DND-41 (cell line): ENCODE measurements at regions not wholly inside any gene's neighbourhood (a gene's known extent, or its start where the extent isn't known, plus 50 kb on each side); places are given as distances from the start of the nearest gene placed in this dataset.

ENCODE experiments used
- ATAC-seq: fragments of 200-7000 bp; cut with Tn5 transposase; 3 replicates; pipeline ENCODE4 v1.9.1; 2021; ENCODE audit warnings: low read depth; ENCODE audit not compliant: insufficient read depth
- DNase-seq: peaks from one replicate; pipeline ENCODE4 v3.0.0-alpha.2; 2020
- H2AFZ ChIP-seq: 2 replicates; pipeline ENCODE4 v1.6.0; 2012; ENCODE audit warnings: low read depth, low read length
- H3K27ac ChIP-seq: 2 replicates; pipeline ENCODE4 v1.5.1; 2012; ENCODE audit warnings: low read length, inconsistent platforms
- H3K27me3 ChIP-seq: fragments of 200-600 bp; sonication (generic); 2 replicates; pipeline ENCODE4 v1.6.0; 2012; ENCODE audit warnings: low read length, mild to moderate bottlenecking, inconsistent platforms; ENCODE audit not compliant: insufficient read depth, poor library complexity
- H3K36me3 ChIP-seq: 2 replicates; pipeline ENCODE4 v1.5.1; 2012; ENCODE audit warnings: low read length, inconsistent platforms; ENCODE audit not compliant: insufficient read depth
- H3K4me1 ChIP-seq: 2 replicates; pipeline ENCODE4 v1.5.1; 2012; ENCODE audit warnings: mild to moderate bottlenecking, low read length; ENCODE audit not compliant: insufficient read depth
- H3K4me2 ChIP-seq: 2 replicates; pipeline ENCODE4 v1.6.0; 2012; ENCODE audit warnings: mild to moderate bottlenecking, moderate library complexity, low read length, inconsistent platforms; ENCODE audit not compliant: insufficient read depth
- H3K4me3 ChIP-seq, 2 experiments: fragments of 200-600 bp in 1 of 2; shearing (Covaris generic) in 1 of 2; 2 replicates each; pipeline ENCODE4 v1.5.1; 2012 to 2016; ENCODE audit warnings: inconsistent platforms in 2 of 2, low read length in 2 of 2, mild to moderate bottlenecking in 2 of 2, low read depth in 1 of 2, moderate library complexity in 1 of 2
- H3K79me2 ChIP-seq: 2 replicates; pipeline ENCODE4 v1.6.0; 2012; ENCODE audit warnings: low read length, inconsistent platforms; ENCODE audit not compliant: insufficient read depth
- H3K9ac ChIP-seq: 2 replicates; pipeline ENCODE4 v1.6.0; 2012; ENCODE audit warnings: low read depth, mild to moderate bottlenecking, inconsistent platforms, low read length, moderate library complexity
- H3K9me3 ChIP-seq: 2 replicates; pipeline ENCODE4 v1.5.1; 2012; ENCODE audit warnings: low read length, moderate library complexity, mild to moderate bottlenecking, inconsistent platforms; ENCODE audit not compliant: insufficient read depth, severe bottlenecking
- H4K20me1 ChIP-seq: 2 replicates; pipeline ENCODE4 v1.6.0; 2012; ENCODE audit warnings: low read length; ENCODE audit not compliant: insufficient read depth
- EZH2 ChIP-seq: IDR thresholded peaks from 3 replicates; pipeline ENCODE4 v1.6.1; 2012; ENCODE audit warnings: borderline replicate concordance, low read depth, mild to moderate bottlenecking, moderate library complexity, low read length, inconsistent platforms; ENCODE audit not compliant: severe bottlenecking
- TF ChIP-seq, protein P1 (sequence below): IDR thresholded peaks from 2 replicates; pipeline ENCODE4 v1.5.1; 2012; ENCODE audit warnings: borderline replicate concordance, low read length, moderate library complexity, mild to moderate bottlenecking; ENCODE audit not compliant: poor library complexity, severe bottlenecking; ENCODE audit errors: extremely low read depth

- Histone ChIP-seq H3K4me1 (no peaks in the 10 kb centered on the region), H3K36me3 (no peaks in the 10 kb centered on the region), H3K27ac (no peak overlapping the region), H3K4me3 (no peak overlapping the region), H3K27me3 (no peaks in the 10 kb centered on the region), H3K79me2 (no peaks in the 10 kb centered on the region), H4K20me1 (no peaks in the 10 kb centered on the region), H3K9me3 (no peaks in the 10 kb centered on the region), H3K9ac (no peak overlapping the region), H3K4me2 (no peak overlapping the region), H2AFZ (no peak overlapping the region)
- DNase-seq (no peak), ATAC-seq (no peak)
- TF ChIP-seq, protein P1, sequence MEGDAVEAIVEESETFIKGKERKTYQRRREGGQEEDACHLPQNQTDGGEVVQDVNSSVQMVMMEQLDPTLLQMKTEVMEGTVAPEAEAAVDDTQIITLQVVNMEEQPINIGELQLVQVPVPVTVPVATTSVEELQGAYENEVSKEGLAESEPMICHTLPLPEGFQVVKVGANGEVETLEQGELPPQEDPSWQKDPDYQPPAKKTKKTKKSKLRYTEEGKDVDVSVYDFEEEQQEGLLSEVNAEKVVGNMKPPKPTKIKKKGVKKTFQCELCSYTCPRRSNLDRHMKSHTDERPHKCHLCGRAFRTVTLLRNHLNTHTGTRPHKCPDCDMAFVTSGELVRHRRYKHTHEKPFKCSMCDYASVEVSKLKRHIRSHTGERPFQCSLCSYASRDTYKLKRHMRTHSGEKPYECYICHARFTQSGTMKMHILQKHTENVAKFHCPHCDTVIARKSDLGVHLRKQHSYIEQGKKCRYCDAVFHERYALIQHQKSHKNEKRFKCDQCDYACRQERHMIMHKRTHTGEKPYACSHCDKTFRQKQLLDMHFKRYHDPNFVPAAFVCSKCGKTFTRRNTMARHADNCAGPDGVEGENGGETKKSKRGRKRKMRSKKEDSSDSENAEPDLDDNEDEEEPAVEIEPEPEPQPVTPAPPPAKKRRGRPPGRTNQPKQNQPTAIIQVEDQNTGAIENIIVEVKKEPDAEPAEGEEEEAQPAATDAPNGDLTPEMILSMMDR = no peak
- no peak for TF ChIP-seq EZH2
Measured at GRCh38 chr16:63982110-63982509, 1139.8 kb downstream of the CDH11 start.

DNA sequence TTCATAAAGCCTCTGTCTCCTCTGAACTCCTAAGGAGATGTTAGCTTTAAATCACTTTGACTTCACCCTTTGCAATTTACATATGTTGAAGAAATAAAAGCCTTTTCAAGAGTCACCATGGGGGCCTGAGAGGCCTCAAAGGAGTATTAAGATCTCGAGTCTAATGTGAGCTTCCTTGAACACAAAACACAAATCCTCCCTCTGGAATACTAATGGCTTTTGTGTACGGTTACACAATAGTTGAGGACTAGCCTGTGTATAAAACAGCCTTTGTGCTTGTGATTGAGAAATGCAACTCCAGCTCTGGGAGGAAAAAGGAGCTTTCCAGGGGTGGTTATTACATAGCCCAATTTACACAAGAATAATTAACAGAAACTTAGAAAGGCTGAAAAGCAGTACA is 1140.2 kb downstream of the CDH11 start:
- TF ChIP-seq, protein P1 = no peak
- TF ChIP-seq EZH2 = no peak
- Histone ChIP-seq H3K4me2 (no peak overlapping the region), H3K27ac (no peak overlapping the region), H3K9me3 (no peaks in the 10 kb centered on the region), H3K4me1 (no peaks in the 10 kb centered on the region), H3K4me3 (no peak overlapping the region), H3K27me3 (no peaks in the 10 kb centered on the region), H3K79me2 (no peaks in the 10 kb centered on the region), H3K9ac (no peak overlapping the region), H4K20me1 (no peaks in the 10 kb centered on the region), H2AFZ (no peak overlapping the region), H3K36me3 (no peaks in the 10 kb centered on the region)
- DNase-seq (no peak), ATAC-seq (no peak)

DNA sequence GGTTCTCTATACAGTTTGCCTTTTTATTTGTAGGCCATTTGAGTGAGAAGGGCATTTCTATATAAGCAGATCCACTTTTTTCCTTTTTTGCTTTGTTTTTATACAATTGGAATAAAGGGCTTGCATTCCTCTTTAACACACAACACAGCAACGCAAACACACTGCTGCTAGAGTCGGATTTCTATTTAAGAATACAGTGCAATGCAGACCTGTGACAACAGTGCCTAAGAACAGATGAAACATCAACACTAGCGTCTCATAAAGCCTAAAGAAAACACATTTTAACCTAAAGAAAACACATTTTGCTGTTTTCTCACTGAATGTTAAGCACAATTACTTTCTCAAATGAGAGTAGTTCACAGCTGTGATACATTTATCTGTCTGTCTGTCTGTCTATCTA is 1141.1 kb downstream of the CDH11 start:
- Histone ChIP-seq H3K9ac (no peak overlapping the region), H3K4me3 (no peak overlapping the region), H3K36me3 (no peaks in the 10 kb centered on the region), H3K27ac (no peak overlapping the region), H4K20me1 (no peaks in the 10 kb centered on the region), H3K9me3 (no peaks in the 10 kb centered on the region), H3K4me1 (no peaks in the 10 kb centered on the region), H2AFZ (no peak overlapping the region), H3K27me3 (no peaks in the 10 kb centered on the region), H3K4me2 (no peak overlapping the region), H3K79me2 (no peaks in the 10 kb centered on the region)
- ATAC-seq (no peak), DNase-seq (no peak)
- TF ChIP-seq, protein P1 = no peak

GRCh38 chr16:63978240-63978639 is 1143.6 kb downstream of the CDH11 start:
- Histone ChIP-seq H3K4me1 (no peaks in the 10 kb centered on the region), H3K79me2 (no peaks in the 10 kb centered on the region), H3K9me3 (no peaks in the 10 kb centered on the region), H2AFZ (no peak overlapping the region), H4K20me1 (no peaks in the 10 kb centered on the region), H3K27ac (no peak overlapping the region), H3K27me3 (no peaks in the 10 kb centered on the region), H3K4me2 (no peak overlapping the region), H3K4me3 (no peak overlapping the region), H3K9ac (no peak overlapping the region), H3K36me3 (no peaks in the 10 kb centered on the region)
- no peak for TF ChIP-seq EZH2
- TF ChIP-seq, protein P1 = no peak
- no peak for ATAC-seq
- DNase-seq = no peak
